Sigmoid colon (tissue), 6 donors: ENCODE measurements at regions not wholly inside any gene's neighbourhood (a gene's known extent, or its start where the extent isn't known, plus 50 kb on each side); places are given as distances from the start of the nearest gene placed in this dataset.

ENCODE experiments used
- DNase-seq: peaks from one replicate; pipeline ENCODE4 v3.0.0-alpha.2; 2019
- H3K27ac ChIP-seq, 4 donors: fragments of 200-600 bp; sonication (generic); one replicate each; pipeline ENCODE4 v1.5.1; 2016 to 2019; ENCODE audit warnings: mild to moderate bottlenecking in 1 of 4
- H3K27me3 ChIP-seq, 3 donors: fragments of 200-600 bp; sonication (generic); one replicate each; pipeline ENCODE4 v1.5.1; 2019; ENCODE audit warnings: mild to moderate bottlenecking in 1 of 3
- H3K36me3 ChIP-seq, 4 donors: fragments of 200-600 bp; sonication (generic); one replicate each; pipeline ENCODE4 v1.5.1; 2016 to 2019
- H3K4me1 ChIP-seq, 4 donors: fragments of 200-600 bp; sonication (generic); one replicate each; pipeline ENCODE4 v1.5.1; 2017 to 2019
- H3K4me3 ChIP-seq, 4 donors: fragments of 200-600 bp; sonication (generic); one replicate each; pipeline ENCODE4 v1.5.1; 2017 to 2019; ENCODE audit warnings: mild to moderate bottlenecking in 2 of 4, moderate library complexity in 1 of 4
- H3K9me3 ChIP-seq, 4 donors: fragments of 200-600 bp in 3 of 4; sonication (generic) in 3 of 4; one replicate each; pipeline versions ENCODE4 v1.5.1 to v1.6.1; 2013 to 2019
- EP300 ChIP-seq, 4 donors: sonication (generic); formaldehyde crosslinking; IDR thresholded peaks; one replicate each; pipeline ENCODE4 v1.6.1; 2017; ENCODE audit warnings: antibody characterized with exemption in 4 of 4
- POLR2A ChIP-seq, 2 donors: fragments of 450-650 bp; IDR thresholded peaks; one replicate each; pipeline ENCODE4 v1.6.1; 2016; ENCODE audit warnings: antibody characterized with exemption in 2 of 2, mild to moderate bottlenecking in 2 of 2, moderate library complexity in 2 of 2
- POLR2AphosphoS5 ChIP-seq, 4 donors: sonication (generic); formaldehyde crosslinking; IDR thresholded peaks; one replicate each; pipeline ENCODE4 v1.6.1; 2017; ENCODE audit warnings: antibody characterized with exemption in 4 of 4
- WGBS, 2 donors: extraction: QIAGEN DNeasy Blood & Tissue Kit; methylation state at CpG; one replicate each; pipeline ENCODE4 v1.1.7; 2013; 5-methylcytosine and 5-hydroxymethylcytosine counted together
- intact Hi-C: fragments of 100-400 bp; cut with DNase I; formaldehyde crosslinking; loops from one replicate; pipeline ENCODE4 v1.15.1; 2023
- TF ChIP-seq, protein P1 (sequence below), 4 experiments: fragments of 450-650 bp in 3 of 4; fragments of 200-600 bp in 1 of 4; IDR thresholded peaks; one replicate each; pipeline ENCODE4 v1.5.1; 2016 to 2019; ENCODE audit warnings: antibody characterized with exemption in 4 of 4, mild to moderate bottlenecking in 3 of 4, moderate library complexity in 2 of 4
- donor health status: healthy with polysubstance abuse.
- donor health status: healthy.

DNA sequence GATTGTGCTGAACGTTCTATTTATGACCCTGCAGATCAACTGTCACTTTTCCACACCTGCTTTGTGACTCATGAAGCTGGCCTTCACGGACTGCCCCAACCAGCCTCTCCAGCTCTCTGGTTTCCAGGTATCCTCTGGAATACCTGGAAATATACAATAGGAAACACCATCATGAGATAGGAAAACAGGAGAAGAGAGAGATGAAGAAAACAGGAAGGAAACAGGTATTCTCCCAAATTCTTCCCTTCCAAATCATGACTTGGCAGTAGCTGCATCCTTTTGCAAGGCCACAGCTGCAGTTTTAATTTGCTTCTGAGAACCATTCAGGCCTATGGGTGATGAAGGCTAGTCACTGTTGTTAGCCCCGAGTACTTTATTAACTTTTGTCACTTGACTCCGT, 909.1 kb downstream of the EPHA3 start:
- Histone ChIP-seq H3K27me3 (no peaks in the 10 kb centered on the region), H3K36me3 (no peaks in the 10 kb centered on the region), H3K4me3 (no peak overlapping the region), H3K27ac (no peak overlapping the region), H3K9me3 (no peaks in the 10 kb centered on the region), H3K4me1 (peaks cover 0 to 3% (median under 1%) of the 10 kb centered on the region in 4 donors)
- WGBS, 2 donors, result 54 to 72% methylated on average over 4 of the region's 4 CpGs
- TF ChIP-seq, protein P1, sequence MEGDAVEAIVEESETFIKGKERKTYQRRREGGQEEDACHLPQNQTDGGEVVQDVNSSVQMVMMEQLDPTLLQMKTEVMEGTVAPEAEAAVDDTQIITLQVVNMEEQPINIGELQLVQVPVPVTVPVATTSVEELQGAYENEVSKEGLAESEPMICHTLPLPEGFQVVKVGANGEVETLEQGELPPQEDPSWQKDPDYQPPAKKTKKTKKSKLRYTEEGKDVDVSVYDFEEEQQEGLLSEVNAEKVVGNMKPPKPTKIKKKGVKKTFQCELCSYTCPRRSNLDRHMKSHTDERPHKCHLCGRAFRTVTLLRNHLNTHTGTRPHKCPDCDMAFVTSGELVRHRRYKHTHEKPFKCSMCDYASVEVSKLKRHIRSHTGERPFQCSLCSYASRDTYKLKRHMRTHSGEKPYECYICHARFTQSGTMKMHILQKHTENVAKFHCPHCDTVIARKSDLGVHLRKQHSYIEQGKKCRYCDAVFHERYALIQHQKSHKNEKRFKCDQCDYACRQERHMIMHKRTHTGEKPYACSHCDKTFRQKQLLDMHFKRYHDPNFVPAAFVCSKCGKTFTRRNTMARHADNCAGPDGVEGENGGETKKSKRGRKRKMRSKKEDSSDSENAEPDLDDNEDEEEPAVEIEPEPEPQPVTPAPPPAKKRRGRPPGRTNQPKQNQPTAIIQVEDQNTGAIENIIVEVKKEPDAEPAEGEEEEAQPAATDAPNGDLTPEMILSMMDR (IDR thresholded peaks at IDR 0.05), result no peak
- no peak for TF ChIP-seq EP300 (IDR thresholded peaks at IDR 0.05)
- TF ChIP-seq POLR2A (IDR thresholded peaks at IDR 0.05), result no peak
- TF ChIP-seq POLR2AphosphoS5 (IDR thresholded peaks at IDR 0.05), result no peak
- no peak for DNase-seq
- intact Hi-C loops, result no loop called here

DNA sequence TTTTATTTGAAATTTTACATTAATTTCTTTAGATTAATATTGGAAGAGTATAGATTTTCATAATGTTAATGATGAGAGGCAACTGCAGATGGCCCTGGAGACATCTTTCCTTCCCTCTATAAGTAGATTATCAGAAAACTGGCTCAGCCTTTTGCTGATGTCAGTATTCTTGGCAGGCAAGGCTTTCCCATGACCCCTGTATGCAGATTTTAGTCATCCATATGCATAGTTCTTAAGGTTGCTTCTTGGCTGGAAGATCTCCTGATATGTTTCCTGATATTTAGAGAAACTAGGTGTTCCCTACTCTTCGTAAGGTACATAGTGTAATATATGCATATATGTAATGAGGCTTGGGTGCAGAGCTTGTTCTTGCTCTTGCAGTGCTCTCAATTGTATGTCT, 911.4 kb downstream of the EPHA3 start:
- Histone ChIP-seq H3K4me1 (peaks cover 0 to 6% (median 3%) of the 10 kb centered on the region in 4 donors), H3K9me3 (no peaks in the 10 kb centered on the region), H3K36me3 (no peaks in the 10 kb centered on the region), H3K27ac (no peak overlapping the region), H3K27me3 (no peaks in the 10 kb centered on the region), H3K4me3 (no peak overlapping the region)
- DNase-seq, result no peak
- intact Hi-C loops, result no loop called here
- 92 to 95% methylated on average over 1 of the region's 1 CpG for WGBS, 2 donors
- no peak for TF ChIP-seq POLR2AphosphoS5 (IDR thresholded peaks at IDR 0.05)
- TF ChIP-seq, protein P1 (IDR thresholded peaks at IDR 0.05), result no peak
- TF ChIP-seq POLR2A (IDR thresholded peaks at IDR 0.05), result no peak
- TF ChIP-seq EP300 (IDR thresholded peaks at IDR 0.05), result no peak

DNA sequence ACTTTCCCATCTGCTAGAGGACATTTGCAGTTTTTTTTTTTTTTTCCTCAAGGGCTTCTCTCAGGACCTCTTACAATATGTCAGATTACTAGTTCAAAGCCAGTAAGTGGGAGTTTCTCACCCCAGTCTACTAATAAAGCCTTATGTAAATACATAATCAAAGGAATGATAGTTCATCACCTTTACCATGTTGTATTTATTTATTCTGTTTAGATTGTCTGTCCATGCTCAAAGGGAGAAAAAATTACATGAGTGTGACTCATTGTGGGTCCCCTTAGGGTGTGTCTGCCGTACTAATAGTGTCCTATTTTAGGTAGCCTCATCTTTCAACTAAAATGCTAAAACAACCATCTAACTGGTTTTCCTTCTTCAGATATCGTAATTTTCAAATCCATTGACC, 917.6 kb downstream of the EPHA3 start:
- intact Hi-C loops, result no loop called here
- DNase-seq, result no peak
- Histone ChIP-seq H3K4me1 (peaks cover 0 to 11% (median 7%) of the 10 kb centered on the region in 4 donors), H3K9me3 (no peaks in the 10 kb centered on the region), H3K36me3 (no peaks in the 10 kb centered on the region), H3K27me3 (no peaks in the 10 kb centered on the region), H3K27ac (no peak overlapping the region), H3K4me3 (no peak overlapping the region)
- TF ChIP-seq POLR2AphosphoS5 (IDR thresholded peaks at IDR 0.05) (no peak), POLR2A (IDR thresholded peaks at IDR 0.05) (no peak)
- TF ChIP-seq, protein P1 (IDR thresholded peaks at IDR 0.05), result no peak
- 74 to 76% methylated on average over 2 of the region's 2 CpGs for WGBS, 2 donors

- no peaks in the 10 kb centered on the region for H3K9me3 ChIP-seq
- H3K4me1 ChIP-seq, result peaks cover 0 to 11% (median 7%) of the 10 kb centered on the region in 4 donors
- DNase-seq, result no peak
- no peak overlapping the region for H3K27ac ChIP-seq
- intact Hi-C loops, result no loop called here
- TF ChIP-seq POLR2A (IDR thresholded peaks at IDR 0.05) (no peak), EP300 (IDR thresholded peaks at IDR 0.05) (no peak), POLR2AphosphoS5 (IDR thresholded peaks at IDR 0.05) (no peak)
- TF ChIP-seq, protein P1 (IDR thresholded peaks at IDR 0.05), result no peak
- WGBS, 2 donors, result 62 to 77% methylated on average over 2 of the region's 2 CpGs
- no peak overlapping the region for H3K4me3 ChIP-seq
- no peaks in the 10 kb centered on the region for H3K36me3 ChIP-seq
- H3K27me3 ChIP-seq, result no peaks in the 10 kb centered on the region
Observed at GRCh38 chr3:90026406-90026805, 919.0 kb downstream of the EPHA3 start.

DNA sequence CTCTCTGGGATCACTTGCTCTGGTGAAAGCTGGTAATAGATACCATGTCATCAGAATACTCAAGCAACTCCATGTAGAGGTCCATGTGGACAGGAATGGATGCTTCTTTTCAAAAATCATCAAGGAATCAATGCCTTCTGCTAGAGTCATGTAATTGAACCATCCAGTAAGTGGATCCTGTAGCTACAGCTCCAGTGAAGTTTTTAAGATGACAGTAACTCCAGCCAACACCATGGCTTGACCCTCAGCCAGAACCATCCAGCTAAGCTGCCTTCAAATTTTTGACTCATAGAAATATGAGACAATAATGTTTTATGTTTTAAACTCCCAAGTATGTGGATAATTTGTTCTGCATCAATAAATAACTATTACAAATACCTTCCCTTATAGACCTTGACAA, 923.7 kb downstream of the EPHA3 start:
- no peaks in the 10 kb centered on the region for H3K9me3 ChIP-seq

More for the DNA sequence above, 923.7 kb downstream of the EPHA3 start:
- TF ChIP-seq EP300 (IDR thresholded peaks at IDR 0.05) (no peak), POLR2A (IDR thresholded peaks at IDR 0.05) (no peak)
- no peaks in the 10 kb centered on the region for H3K36me3 ChIP-seq
- no peak overlapping the region for H3K4me3 ChIP-seq
- H3K4me1 ChIP-seq, result no peaks in the 10 kb centered on the region
- no peak overlapping the region for H3K27ac ChIP-seq
- DNase-seq, result no peak
- intact Hi-C loops, result no loop called here
- H3K27me3 ChIP-seq, result no peaks in the 10 kb centered on the region
